Activated T-helper 17 cell treated with anti-CD3 and anti-CD28 coated beads, Interleukin-2, amount 50 U/mL, for 72 hours (primary cell): ENCODE measurements at regions not wholly inside any gene's neighbourhood (a gene's known extent, or its start where the extent isn't known, plus 50 kb on each side); places are given as distances from the start of the nearest gene placed in this dataset.
"Not testable (repeated sequence)": the region's sequence is repeated elsewhere in the genome, so short reads cannot be mapped to it uniquely, and the experiment has no call there.

Source experiments
- ATAC-seq: fragments of 150-1000 bp; cut with Tn5 transposase; replicated peaks from 2 replicates; pipeline ENCODE4 v1.10.0; 2021; ENCODE audit warnings: mild to moderate bottlenecking, moderate library complexity
- H3K27ac Mint-ChIP-seq: one replicate; pipeline ENCODE4 v1.8.0; 2022; ENCODE audit warnings: mixed read lengths
- H3K27me3 Mint-ChIP-seq: one replicate; pipeline ENCODE4 v1.8.0; 2022; ENCODE audit warnings: mixed read lengths
- H3K36me3 Mint-ChIP-seq: one replicate; pipeline ENCODE4 v1.8.0; 2022; ENCODE audit warnings: low read depth, mild to moderate bottlenecking, mixed read lengths
- H3K4me1 Mint-ChIP-seq: one replicate; pipeline ENCODE4 v1.8.0; 2022; ENCODE audit warnings: mixed read lengths
- H3K4me3 Mint-ChIP-seq: one replicate; pipeline ENCODE4 v1.8.0; 2022; ENCODE audit warnings: mild to moderate bottlenecking, mixed read lengths
- H3K9me3 Mint-ChIP-seq: one replicate; pipeline ENCODE4 v1.8.0; 2022; ENCODE audit warnings: mixed read lengths

GRCh38 chr7:69272101-69272500 is 326.2 kb upstream of the AUTS2 start:
- no peak for ATAC-seq
- H3K4me3 Mint-ChIP-seq: no peak overlapping the region
- H3K9me3 Mint-ChIP-seq: peaks cover 6% of the 10 kb centered on the region
- no peaks in the 10 kb centered on the region for H3K4me1 Mint-ChIP-seq
- H3K27ac Mint-ChIP-seq: no peak overlapping the region
- H3K36me3 Mint-ChIP-seq: no peaks in the 10 kb centered on the region
- no peaks in the 10 kb centered on the region for H3K27me3 Mint-ChIP-seq

GRCh38 chr7:69276011-69276729 is 322.1 kb upstream of the AUTS2 start:
- Mint-ChIP-seq H3K27ac (no peak overlapping the region), H3K9me3 (peaks cover 3% of the 10 kb centered on the region), H3K27me3 (no peaks in the 10 kb centered on the region), H3K36me3 (no peaks in the 10 kb centered on the region), H3K4me3 (no peak overlapping the region), H3K4me1 (no peaks in the 10 kb centered on the region)
- no peak for ATAC-seq

GRCh38 chr7:69277366-69277765 is 320.9 kb upstream of the AUTS2 start:
- H3K27ac Mint-ChIP-seq: no peak overlapping the region
- H3K27me3 Mint-ChIP-seq: no peaks in the 10 kb centered on the region
- H3K36me3 Mint-ChIP-seq: no peaks in the 10 kb centered on the region
- no peaks in the 10 kb centered on the region for H3K9me3 Mint-ChIP-seq
- ATAC-seq: no peak
- H3K4me3 Mint-ChIP-seq: no peak overlapping the region
- no peaks in the 10 kb centered on the region for H3K4me1 Mint-ChIP-seq

- no peak overlapping the region for H3K27ac Mint-ChIP-seq
- no peak for ATAC-seq
- no peak overlapping the region for H3K4me3 Mint-ChIP-seq
- peaks cover 7% of the 10 kb centered on the region for H3K9me3 Mint-ChIP-seq
- H3K27me3 Mint-ChIP-seq: no peaks in the 10 kb centered on the region
- no peaks in the 10 kb centered on the region for H3K4me1 Mint-ChIP-seq
- no peaks in the 10 kb centered on the region for H3K36me3 Mint-ChIP-seq
Measured at GRCh38 chr7:69282946-69283345, 315.3 kb upstream of the AUTS2 start.

- no peaks in the 10 kb centered on the region for H3K36me3 Mint-ChIP-seq
- no peaks in the 10 kb centered on the region for H3K4me1 Mint-ChIP-seq
- no peak overlapping the region for H3K27ac Mint-ChIP-seq
- H3K27me3 Mint-ChIP-seq: no peaks in the 10 kb centered on the region
- no peak overlapping the region for H3K4me3 Mint-ChIP-seq
- no peak for ATAC-seq
- peaks cover 7% of the 10 kb centered on the region for H3K9me3 Mint-ChIP-seq
Measured at GRCh38 chr7:69283421-69283820, 314.9 kb upstream of the AUTS2 start.

- no peaks in the 10 kb centered on the region for H3K36me3 Mint-ChIP-seq
- no peaks in the 10 kb centered on the region for H3K27me3 Mint-ChIP-seq
- ATAC-seq: no peak
- peaks cover 7% of the 10 kb centered on the region for H3K9me3 Mint-ChIP-seq
- H3K4me1 Mint-ChIP-seq: no peaks in the 10 kb centered on the region
- H3K4me3 Mint-ChIP-seq: no peak overlapping the region
- H3K27ac Mint-ChIP-seq: no peak overlapping the region
Measured at GRCh38 chr7:69285854-69286253, 312.4 kb upstream of the AUTS2 start.

GRCh38 chr7:69295977-69296376 is 302.3 kb upstream of the AUTS2 start:
- H3K4me3 Mint-ChIP-seq: no peak overlapping the region
- no peak for ATAC-seq
- no peaks in the 10 kb centered on the region for H3K36me3 Mint-ChIP-seq
- H3K27me3 Mint-ChIP-seq: no peaks in the 10 kb centered on the region
- H3K27ac Mint-ChIP-seq: no peak overlapping the region
- peaks cover 4% of the 10 kb centered on the region for H3K9me3 Mint-ChIP-seq
- no peaks in the 10 kb centered on the region for H3K4me1 Mint-ChIP-seq

- ATAC-seq: no peak
- H3K36me3 Mint-ChIP-seq: no peaks in the 10 kb centered on the region
- no peaks in the 10 kb centered on the region for H3K27me3 Mint-ChIP-seq
- H3K4me3 Mint-ChIP-seq: no peak overlapping the region
- no peak overlapping the region for H3K27ac Mint-ChIP-seq
- H3K4me1 Mint-ChIP-seq: no peaks in the 10 kb centered on the region
- no peaks in the 10 kb centered on the region for H3K9me3 Mint-ChIP-seq
Measured at GRCh38 chr7:69301253-69301652, 297.0 kb upstream of the AUTS2 start.

GRCh38 chr7:69309601-69310000 is 288.7 kb upstream of the AUTS2 start:
- Mint-ChIP-seq H3K9me3 (no peaks in the 10 kb centered on the region), H3K4me1 (no peaks in the 10 kb centered on the region), H3K27me3 (no peaks in the 10 kb centered on the region), H3K36me3 (no peaks in the 10 kb centered on the region), H3K27ac (no peak overlapping the region), H3K4me3 (no peak overlapping the region)
- ATAC-seq: no peak

GRCh38 chr7:69311489-69311888 is 286.8 kb upstream of the AUTS2 start:
- Mint-ChIP-seq H3K27ac (no peak overlapping the region), H3K9me3 (peaks cover 1% of the 10 kb centered on the region), H3K36me3 (no peaks in the 10 kb centered on the region), H3K27me3 (no peaks in the 10 kb centered on the region), H3K4me1 (peaks cover 1% of the 10 kb centered on the region), H3K4me3 (no peak overlapping the region)
- no peak for ATAC-seq

GRCh38 chr7:69313852-69314251 is 284.4 kb upstream of the AUTS2 start:
- H3K27me3 Mint-ChIP-seq, H3K36me3 Mint-ChIP-seq, H3K9me3 Mint-ChIP-seq, ATAC-seq, H3K27ac Mint-ChIP-seq, H3K4me3 Mint-ChIP-seq, H3K4me1 Mint-ChIP-seq: not testable (repeated sequence)

- Mint-ChIP-seq H3K36me3 (no peaks in the 10 kb centered on the region), H3K4me1 (peaks cover 5% of the 10 kb centered on the region), H3K27ac (no peak overlapping the region), H3K27me3 (no peaks in the 10 kb centered on the region), H3K9me3 (peaks cover 9% of the 10 kb centered on the region), H3K4me3 (no peak overlapping the region)
- ATAC-seq: no peak
Measured at GRCh38 chr7:69318794-69319193, 279.5 kb upstream of the AUTS2 start.

GRCh38 chr7:69328516-69328915 is 269.8 kb upstream of the AUTS2 start:
- no peak overlapping the region for H3K4me3 Mint-ChIP-seq
- H3K27me3 Mint-ChIP-seq: no peaks in the 10 kb centered on the region
- no peak for ATAC-seq
- H3K4me1 Mint-ChIP-seq: no peaks in the 10 kb centered on the region
- H3K36me3 Mint-ChIP-seq: no peaks in the 10 kb centered on the region
- no peak overlapping the region for H3K27ac Mint-ChIP-seq
- H3K9me3 Mint-ChIP-seq: no peaks in the 10 kb centered on the region

GRCh38 chr7:69334701-69335100 is 263.6 kb upstream of the AUTS2 start:
- Mint-ChIP-seq H3K9me3 (peaks cover 4% of the 10 kb centered on the region), H3K27ac (no peak overlapping the region), H3K4me3 (no peak overlapping the region), H3K4me1 (no peaks in the 10 kb centered on the region), H3K36me3 (no peaks in the 10 kb centered on the region), H3K27me3 (no peaks in the 10 kb centered on the region)
- ATAC-seq: no peak

GRCh38 chr7:69335331-69335730 is 262.9 kb upstream of the AUTS2 start:
- H3K36me3 Mint-ChIP-seq: no peaks in the 10 kb centered on the region
- ATAC-seq: no peak
- H3K27ac Mint-ChIP-seq: no peak overlapping the region

GRCh38 chr7:69336976-69337375 is 261.3 kb upstream of the AUTS2 start:
- H3K4me3 Mint-ChIP-seq: no peak overlapping the region
- ATAC-seq: no peak
- H3K36me3 Mint-ChIP-seq: no peaks in the 10 kb centered on the region
- no peaks in the 10 kb centered on the region for H3K27me3 Mint-ChIP-seq
- no peaks in the 10 kb centered on the region for H3K4me1 Mint-ChIP-seq
- H3K27ac Mint-ChIP-seq: no peak overlapping the region
- H3K9me3 Mint-ChIP-seq: peaks cover 8% of the 10 kb centered on the region

More at GRCh38 chr7:69335331-69335730, 262.9 kb upstream of the AUTS2 start:
- Mint-ChIP-seq H3K9me3 (peaks cover 4% of the 10 kb centered on the region), H3K27me3 (no peaks in the 10 kb centered on the region), H3K4me1 (no peaks in the 10 kb centered on the region), H3K4me3 (no peak overlapping the region)
